Endothelial cell of umbilical vein (primary cell): ENCODE measurements at regions not wholly inside any gene's neighbourhood (a gene's known extent, or its start where the extent isn't known, plus 50 kb on each side); places are given as distances from the start of the nearest gene placed in this dataset.

Experiments
- BruUV-seq: library from RNA; stranded (reverse); fragments of 400-500 nt; replicated peaks from 2 replicates; lab custom pipeline; 2021; lab: Mats Ljungman, UMichigan
- CTCF ChIA-PET: fragments of 300-600, 350-600 bp; sonication (Branson Sonifier 250); formaldehyde crosslinking; loops from one replicate; lab custom pipeline; 2021; ENCODE audit warnings: antibody characterized with exemption, inconsistent platforms; lab: Charles Lee
- POLR2A ChIA-PET: fragments of 300-600, 350-600 bp; sonication (Branson Sonifier 250); formaldehyde crosslinking; loops from one replicate; lab custom pipeline; 2021; ENCODE audit warnings: antibody characterized with exemption, inconsistent platforms; lab: Charles Lee
- DNase-seq: peaks from one replicate; pipeline ENCODE4 v3.0.0-alpha.2; 2011; ENCODE audit warnings: low read depth, low spot score
- FAIRE-seq: peaks from 2 replicates; lab custom pipeline; 2011; peaks lifted over from hg19 to GRCh38; lab: Jason Lieb, UNC
- H2AFZ ChIP-seq: 2 replicates; pipeline ENCODE4 v1.6.0; 2012; ENCODE audit warnings: low read depth, low read length, control low read depth, inconsistent platforms
- H3K27ac ChIP-seq: 2 replicates; pipeline ENCODE4 v1.5.1; 2011; ENCODE audit warnings: low read depth, mild to moderate bottlenecking, control low read depth, low read length, moderate library complexity; ENCODE audit not compliant: insufficient read depth
- H3K27me3 ChIP-seq, 2 experiments: 2 replicates each; pipeline versions ENCODE4 v1.6.0 to v1.6.1; 2011; ENCODE audit warnings: low read length in 2 of 2, mixed read lengths in 1 of 2; ENCODE audit not compliant: control insufficient read depth in 2 of 2, insufficient read depth in 2 of 2
- H3K36me3 ChIP-seq, 2 experiments: 2 replicates in 1 of 2; 3 replicates in 1 of 2; pipeline ENCODE4 v1.5.1; 2011; ENCODE audit warnings: low read length in 2 of 2, mild to moderate bottlenecking in 1 of 2, moderate library complexity in 1 of 2; ENCODE audit not compliant: control insufficient read depth in 2 of 2, insufficient read depth in 2 of 2; ENCODE audit errors: extremely low read depth in 1 of 2
- H3K4me1 ChIP-seq: 3 replicates; pipeline ENCODE4 v1.5.1; 2011; ENCODE audit warnings: mild to moderate bottlenecking, low read length; ENCODE audit not compliant: control insufficient read depth, insufficient read depth; ENCODE audit errors: extremely low read depth
- H3K4me2 ChIP-seq: 2 replicates; pipeline ENCODE4 v1.6.1; 2011; ENCODE audit warnings: low read length, control low read depth, mixed read lengths; ENCODE audit not compliant: insufficient read depth
- H3K4me3 ChIP-seq, 3 experiments: fragments of 200-600 bp in 1 of 3; sonication (generic), shearing (Covaris generic) in 1 of 3; replicated peaks in 1 of 3; 2 replicates each; pipeline ENCODE4 v1.5.1; 2011 to 2016; ENCODE audit warnings: control low read depth in 3 of 3, low read length in 3 of 3, mild to moderate bottlenecking in 2 of 3, inconsistent platforms in 1 of 3, low read depth in 1 of 3, moderate library complexity in 1 of 3; ENCODE audit not compliant: insufficient read depth in 1 of 3
- H3K79me2 ChIP-seq: 2 replicates; pipeline ENCODE4 v1.6.0; 2012; ENCODE audit warnings: low read length, inconsistent platforms; ENCODE audit not compliant: control insufficient read depth, insufficient read depth
- H3K9ac ChIP-seq: replicated peaks from 2 replicates; pipeline ENCODE3; 2011; ENCODE audit warnings: low read length, control low read depth; ENCODE audit not compliant: insufficient read depth; ENCODE audit errors: extremely low read depth
- H3K9me1 ChIP-seq: replicated peaks from 3 replicates; pipeline ENCODE4 v1.6.0; 2011; ENCODE audit warnings: mild to moderate bottlenecking, low read length; ENCODE audit not compliant: control insufficient read depth, insufficient read depth; ENCODE audit errors: extremely low read depth
- H3K9me3 ChIP-seq: replicated peaks from 2 replicates; pipeline ENCODE4 v1.5.1; 2012; ENCODE audit warnings: low read length, inconsistent platforms; ENCODE audit not compliant: control insufficient read depth, insufficient read depth
- H4K20me1 ChIP-seq: replicated peaks from 2 replicates; pipeline ENCODE3; 2011; ENCODE audit warnings: mild to moderate bottlenecking, low read length; ENCODE audit not compliant: control insufficient read depth, insufficient read depth; ENCODE audit errors: extremely low read depth
- EZH2 ChIP-seq: IDR thresholded peaks from 2 replicates; pipeline ENCODE4 v1.6.1; 2012; ENCODE audit warnings: borderline replicate concordance, low read depth, mild to moderate bottlenecking, moderate library complexity, low read length, inconsistent platforms; ENCODE audit not compliant: severe bottlenecking
- FOS ChIP-seq: IDR thresholded peaks from 2 replicates; pipeline ENCODE4 v1.6.1; 2011; ENCODE audit warnings: mild to moderate bottlenecking, low read length, moderate library complexity, borderline replicate concordance; ENCODE audit not compliant: insufficient read depth
- GATA2 ChIP-seq: IDR thresholded peaks from 2 replicates; pipeline ENCODE4 v1.7.0; 2011; ENCODE audit warnings: low read depth, mild to moderate bottlenecking, moderate library complexity, mixed read lengths, low read length; ENCODE audit not compliant: insufficient read length, insufficient read depth
- JUN ChIP-seq: IDR thresholded peaks from 2 replicates; pipeline ENCODE4 v1.6.1; 2011; ENCODE audit warnings: borderline replicate concordance, low read depth; ENCODE audit not compliant: insufficient read length, insufficient read depth
- MAX ChIP-seq: IDR thresholded peaks from 2 replicates; pipeline ENCODE4 v1.6.1; 2011; ENCODE audit not compliant: insufficient read depth, insufficient read length
- MYC ChIP-seq: IDR thresholded peaks from one replicate; pipeline ENCODE4 v1.6.1; 2011; ENCODE audit warnings: mild to moderate bottlenecking, low read depth, low read length
- POLR2A ChIP-seq: IDR thresholded peaks from 2 replicates; pipeline ENCODE4 v1.6.1; 2012; ENCODE audit warnings: low read depth, mild to moderate bottlenecking, control low read depth, low read length
- POLR2AphosphoS5 ChIP-seq: IDR thresholded peaks from 2 replicates; pipeline ENCODE4 v1.6.1; 2012; ENCODE audit warnings: low read depth, mild to moderate bottlenecking, control low read depth, low read length, moderate library complexity; ENCODE audit not compliant: insufficient read depth
- dilution Hi-C: fragments of 300-500 bp; cut with MboI; formaldehyde crosslinking; loops from one replicate; pipeline ENCODE4 v1.15.0; 2019; ENCODE audit warnings: low sequenced_read_pairs; ENCODE audit not compliant: extremely low pct_ligation_motif_present
- intact Hi-C: fragments of 100-400 bp; cut with micrococcal nuclease; formaldehyde crosslinking; loops from one replicate; pipeline ENCODE4 v1.10.0; 2022
- TF ChIP-seq, protein P1 (sequence below), 2 donors: IDR thresholded peaks; 1 replicate in 1 of 2; 2 replicates in 1 of 2; pipeline ENCODE4 v1.5.1; 2011; ENCODE audit warnings: low read length in 2 of 2, mild to moderate bottlenecking in 2 of 2, moderate library complexity in 2 of 2, control low read depth in 1 of 2, inconsistent platforms in 1 of 2, low read depth in 1 of 2; ENCODE audit not compliant: insufficient read depth in 1 of 2; ENCODE audit errors: extremely low read depth in 1 of 2

DNA sequence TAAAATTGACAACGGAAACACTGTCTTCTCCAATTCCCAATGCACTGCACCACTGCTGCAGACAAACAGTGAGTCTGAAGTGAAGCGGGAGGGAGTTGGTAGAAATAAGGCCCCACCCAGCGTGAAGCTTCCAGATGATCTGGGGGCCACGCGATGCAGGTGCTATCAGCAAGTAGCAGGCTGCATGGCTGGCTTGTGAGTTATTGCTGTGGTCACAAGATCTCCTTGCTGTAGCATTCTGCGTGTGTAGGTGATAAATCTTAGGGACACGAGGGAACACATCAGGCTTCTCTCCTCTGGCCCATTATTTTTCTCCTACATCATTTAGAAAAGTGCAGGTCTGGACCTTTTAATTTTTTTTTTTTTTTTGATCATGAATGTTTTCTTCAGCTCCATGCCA, 407.6 kb downstream of the TMEM114 start:
- dilution Hi-C loops = no loop called here
- Histone ChIP-seq H3K9me1 (no peaks in the 10 kb centered on the region), H3K36me3 (no peaks in the 10 kb centered on the region), H3K27ac (no peak overlapping the region), H3K4me1 (no peaks in the 10 kb centered on the region), H2AFZ (no peak overlapping the region), H3K4me2 (no peak overlapping the region), H3K79me2 (no peaks in the 10 kb centered on the region), H3K27me3 (no peaks in the 10 kb centered on the region), H4K20me1 (no peaks in the 10 kb centered on the region), H3K9me3 (peaks cover 7% of the 10 kb centered on the region), H3K9ac (no peak overlapping the region), H3K4me3 (no peak overlapping the region)
- ChIA-PET POLR2A (no interaction called here), CTCF (interaction anchor here (0.6 kb wide), 1 partner anchor 201 kb away, joined by 4 read pairs; no protein-coding TSS in a partner anchor)
- intact Hi-C loops = no loop called here
- no peak for FAIRE-seq
- no peak for DNase-seq
- no peak for TF ChIP-seq JUN
- TF ChIP-seq MYC = no peak
- TF ChIP-seq POLR2AphosphoS5 = no peak
- no peak for TF ChIP-seq FOS
- TF ChIP-seq, protein P1, sequence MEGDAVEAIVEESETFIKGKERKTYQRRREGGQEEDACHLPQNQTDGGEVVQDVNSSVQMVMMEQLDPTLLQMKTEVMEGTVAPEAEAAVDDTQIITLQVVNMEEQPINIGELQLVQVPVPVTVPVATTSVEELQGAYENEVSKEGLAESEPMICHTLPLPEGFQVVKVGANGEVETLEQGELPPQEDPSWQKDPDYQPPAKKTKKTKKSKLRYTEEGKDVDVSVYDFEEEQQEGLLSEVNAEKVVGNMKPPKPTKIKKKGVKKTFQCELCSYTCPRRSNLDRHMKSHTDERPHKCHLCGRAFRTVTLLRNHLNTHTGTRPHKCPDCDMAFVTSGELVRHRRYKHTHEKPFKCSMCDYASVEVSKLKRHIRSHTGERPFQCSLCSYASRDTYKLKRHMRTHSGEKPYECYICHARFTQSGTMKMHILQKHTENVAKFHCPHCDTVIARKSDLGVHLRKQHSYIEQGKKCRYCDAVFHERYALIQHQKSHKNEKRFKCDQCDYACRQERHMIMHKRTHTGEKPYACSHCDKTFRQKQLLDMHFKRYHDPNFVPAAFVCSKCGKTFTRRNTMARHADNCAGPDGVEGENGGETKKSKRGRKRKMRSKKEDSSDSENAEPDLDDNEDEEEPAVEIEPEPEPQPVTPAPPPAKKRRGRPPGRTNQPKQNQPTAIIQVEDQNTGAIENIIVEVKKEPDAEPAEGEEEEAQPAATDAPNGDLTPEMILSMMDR (IDR thresholded peaks at IDR 0.05; ENCODE audit: extremely low read depth in 1 of 2, insufficient read depth in 1 of 2, low read depth in 1 of 2, low read length in 2 of 2) = no peak
- no peak for TF ChIP-seq EZH2
- TF ChIP-seq POLR2A = no peak
- TF ChIP-seq MAX = no peak
- no peak for TF ChIP-seq GATA2
- BruUV-seq = no TSS peak
